NCI-H1417 treated with DMSO at 0.1 percent for 48 hours (cell line): ENCODE measurements at regions not wholly inside any gene's neighbourhood (a gene's known extent, or its start where the extent isn't known, plus 50 kb on each side); places are given as distances from the start of the nearest gene placed in this dataset.

Experiments
- DNase-seq: peaks from one replicate; lab custom pipeline; 2025; lab: John Stamatoyannopoulos, UW

GRCh38 chr9:70478963-70479641 lies 64.6 kb upstream of the KLF9 start:
- DNase-seq = no peak

- DNase-seq = no peak
Measured at GRCh38 chr9:70477907-70478480, 63.5 kb upstream of the KLF9 start.

GRCh38 chr9:70477146-70477745 lies 62.8 kb upstream of the KLF9 start:
- DNase-seq = no peak

- DNase-seq = peak; percentile 33
Measured at GRCh38 chr9:70475211-70475610, 60.8 kb upstream of the KLF9 start.

GRCh38 chr9:70474413-70474812 lies 60.0 kb upstream of the KLF9 start:
- DNase-seq = no peak

GRCh38 chr9:70472268-70473249 lies 58.1 kb upstream of the KLF9 start:
- DNase-seq = no peak

GRCh38 chr9:70470050-70471015 lies 55.9 kb upstream of the KLF9 start:
- no peak for DNase-seq

GRCh38 chr9:70468291-70468690 lies 53.8 kb upstream of the KLF9 start:
- no peak for DNase-seq

GRCh38 chr9:70466976-70467561 lies 52.6 kb upstream of the KLF9 start:
- no peak for DNase-seq

GRCh38 chr9:70465904-70466303 lies 51.4 kb upstream of the KLF9 start:
- DNase-seq = no peak

GRCh38 chr9:70465398-70465797 lies 50.9 kb upstream of the KLF9 start:
- no peak for DNase-seq
